SU-DHL-6 (cell line): ENCODE measurements at regions not wholly inside any gene's neighbourhood (a gene's known extent, or its start where the extent isn't known, plus 50 kb on each side); places are given as distances from the start of the nearest gene placed in this dataset.

ENCODE experiments used
- EZH2phosphoT487 ChIP-seq: fragments of 200-600 bp; sonication (generic), shearing (Covaris generic); conservative IDR thresholded peaks from 2 replicates; pipeline ENCODE4 v1.6.1; 2018; ENCODE audit warnings: mild to moderate bottlenecking, antibody characterized with exemption, low read length, moderate library complexity, mixed read lengths
- TF ChIP-seq, protein P1 (sequence below): fragments of 200-600 bp; sonication (generic); IDR thresholded peaks from one replicate; pipeline ENCODE4 v1.5.1; 2017; ENCODE audit warnings: antibody characterized with exemption, mild to moderate bottlenecking, low read length, moderate library complexity; ENCODE audit not compliant: insufficient read depth, poor library complexity, severe bottlenecking

DNA sequence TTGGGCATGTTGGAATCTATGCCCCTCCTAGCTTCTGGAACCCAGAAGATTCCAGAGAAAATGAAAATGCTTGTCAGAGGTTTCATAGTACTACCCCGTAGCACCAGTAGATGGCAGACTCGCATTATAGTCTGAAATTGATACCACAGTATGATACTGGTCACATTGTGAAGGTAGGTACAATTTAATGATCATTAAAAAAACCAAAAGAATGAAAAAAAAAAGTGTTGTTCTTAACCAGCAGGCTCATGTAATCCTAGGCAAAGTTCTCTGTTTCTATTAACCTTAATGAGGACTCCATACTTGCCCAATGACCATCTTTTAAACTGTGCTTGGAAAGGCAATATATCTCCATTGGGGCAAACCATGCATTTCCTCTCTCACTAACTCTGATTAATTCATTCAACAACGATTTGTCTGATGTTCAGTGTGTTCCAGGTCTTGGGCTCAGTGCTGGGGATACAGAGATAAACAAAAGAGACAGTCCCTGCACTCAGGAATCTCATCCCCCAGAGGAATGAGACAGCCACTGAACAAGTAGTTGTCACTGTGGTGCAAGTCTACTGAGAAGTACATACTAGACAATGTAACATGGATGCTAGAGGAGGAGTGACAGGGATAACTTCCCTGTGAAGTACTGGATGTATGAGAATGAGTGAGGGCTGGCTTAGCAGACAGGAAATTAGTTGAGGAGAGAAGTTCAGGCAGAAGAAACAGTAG is 223.5 kb upstream of the PHYHIPL start:
- TF ChIP-seq, protein P1, sequence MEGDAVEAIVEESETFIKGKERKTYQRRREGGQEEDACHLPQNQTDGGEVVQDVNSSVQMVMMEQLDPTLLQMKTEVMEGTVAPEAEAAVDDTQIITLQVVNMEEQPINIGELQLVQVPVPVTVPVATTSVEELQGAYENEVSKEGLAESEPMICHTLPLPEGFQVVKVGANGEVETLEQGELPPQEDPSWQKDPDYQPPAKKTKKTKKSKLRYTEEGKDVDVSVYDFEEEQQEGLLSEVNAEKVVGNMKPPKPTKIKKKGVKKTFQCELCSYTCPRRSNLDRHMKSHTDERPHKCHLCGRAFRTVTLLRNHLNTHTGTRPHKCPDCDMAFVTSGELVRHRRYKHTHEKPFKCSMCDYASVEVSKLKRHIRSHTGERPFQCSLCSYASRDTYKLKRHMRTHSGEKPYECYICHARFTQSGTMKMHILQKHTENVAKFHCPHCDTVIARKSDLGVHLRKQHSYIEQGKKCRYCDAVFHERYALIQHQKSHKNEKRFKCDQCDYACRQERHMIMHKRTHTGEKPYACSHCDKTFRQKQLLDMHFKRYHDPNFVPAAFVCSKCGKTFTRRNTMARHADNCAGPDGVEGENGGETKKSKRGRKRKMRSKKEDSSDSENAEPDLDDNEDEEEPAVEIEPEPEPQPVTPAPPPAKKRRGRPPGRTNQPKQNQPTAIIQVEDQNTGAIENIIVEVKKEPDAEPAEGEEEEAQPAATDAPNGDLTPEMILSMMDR, result peak; percentile 81
- TF ChIP-seq EZH2phosphoT487, result no peak
